CD14-positive monocyte (primary cell): ENCODE measurements at regions not wholly inside any gene's neighbourhood (a gene's known extent, or its start where the extent isn't known, plus 50 kb on each side); places are given as distances from the start of the nearest gene placed in this dataset.

Experiments
- DNase-seq, 3 donors: peaks; one replicate each; pipeline ENCODE4 v3.0.0-alpha.2; 2011 to 2022
- H2AFZ ChIP-seq: 2 replicates; pipeline ENCODE4 v1.6.0; 2012; ENCODE audit warnings: mild to moderate bottlenecking, low read depth, low read length, inconsistent platforms; ENCODE audit not compliant: insufficient read depth, poor library complexity, severe bottlenecking
- H3K27ac ChIP-seq, 2 donors: 1 replicate in 1 of 2; 2 replicates in 1 of 2; pipeline ENCODE4 v1.5.1; 2012 to 2013; ENCODE audit warnings: low read length in 2 of 2, control low read depth in 1 of 2, inconsistent platforms in 1 of 2, low read depth in 1 of 2, mild to moderate bottlenecking in 1 of 2
- H3K27me3 ChIP-seq, 2 donors: one replicate each; pipeline versions ENCODE4 v1.6.0 to v1.6.1; 2011 to 2013; ENCODE audit warnings: low read length in 2 of 2; ENCODE audit not compliant: control insufficient read depth in 2 of 2, insufficient read depth in 2 of 2
- H3K36me3 ChIP-seq, 2 donors: replicated peaks in 1 of 2; 1 replicate in 1 of 2; 2 replicates in 1 of 2; pipeline versions ENCODE4 v1.5.1 to v1.6.1; 2012 to 2013; ENCODE audit warnings: low read length in 2 of 2, control low read depth in 1 of 2, inconsistent platforms in 1 of 2, mild to moderate bottlenecking in 1 of 2; ENCODE audit not compliant: insufficient read depth in 2 of 2, control insufficient read depth in 1 of 2
- H3K4me1 ChIP-seq, 2 donors: 1 replicate in 1 of 2; 2 replicates in 1 of 2; pipeline versions ENCODE4 v1.5.1 to v1.6.1; 2012 to 2013; ENCODE audit warnings: low read length in 2 of 2, control low read depth in 1 of 2, inconsistent platforms in 1 of 2, mild to moderate bottlenecking in 1 of 2, moderate library complexity in 1 of 2; ENCODE audit not compliant: insufficient read depth in 2 of 2, control insufficient read depth in 1 of 2
- H3K4me2 ChIP-seq: replicated peaks from 2 replicates; pipeline ENCODE3; 2012; ENCODE audit warnings: low read length, moderate library complexity, mild to moderate bottlenecking; ENCODE audit not compliant: poor library complexity, severe bottlenecking; ENCODE audit errors: extremely low read depth
- H3K4me3 ChIP-seq, 3 experiments: fragments of 200-600 bp in 1 of 3; sonication (generic) in 1 of 3; replicated peaks in 1 of 3; 1 replicate in 2 of 3; 2 replicates in 1 of 3; pipeline ENCODE4 v1.5.1; 2011 to 2013; ENCODE audit warnings: low read length in 3 of 3, mild to moderate bottlenecking in 3 of 3, control low read depth in 2 of 3, low read depth in 2 of 3, inconsistent platforms in 1 of 3, moderate library complexity in 1 of 3
- H3K79me2 ChIP-seq: 2 replicates; pipeline ENCODE4 v1.6.0; 2012; ENCODE audit warnings: mild to moderate bottlenecking, control low read depth, inconsistent platforms, low read length, moderate library complexity; ENCODE audit not compliant: insufficient read depth
- H3K9ac ChIP-seq: 2 replicates; pipeline ENCODE4 v1.6.0; 2017; ENCODE audit warnings: low read length, mild to moderate bottlenecking; ENCODE audit not compliant: insufficient read depth, poor library complexity, severe bottlenecking
- H3K9me3 ChIP-seq, 2 donors: replicated peaks in 1 of 2; 1 replicate in 1 of 2; 2 replicates in 1 of 2; pipeline versions ENCODE4 v1.5.1 to v1.6.1; 2012 to 2013; ENCODE audit warnings: low read length in 2 of 2, control low read depth in 1 of 2; ENCODE audit not compliant: control insufficient read depth in 1 of 2, insufficient read depth in 1 of 2
- H4K20me1 ChIP-seq: 2 replicates; pipeline ENCODE4 v1.6.0; 2012; ENCODE audit warnings: mild to moderate bottlenecking, low read length, control low read depth, moderate library complexity; ENCODE audit not compliant: insufficient read depth
- H3K27ac Mint-ChIP-seq, 7 donors: one replicate each; pipeline ENCODE4 v1.8.0; 2020; ENCODE audit warnings: mild to moderate bottlenecking in 7 of 7, mixed read lengths in 7 of 7, moderate library complexity in 6 of 7, inconsistent platforms in 2 of 7
- H3K27me3 Mint-ChIP-seq, 3 donors: one replicate each; pipeline ENCODE4 v1.8.0; 2021 to 2022; ENCODE audit warnings: low read depth in 3 of 3, mild to moderate bottlenecking in 3 of 3, mixed read lengths in 3 of 3, moderate library complexity in 3 of 3, inconsistent platforms in 1 of 3
- H3K36me3 Mint-ChIP-seq, 2 donors: one replicate each; pipeline ENCODE4 v1.8.0; 2020; ENCODE audit warnings: mixed read lengths in 2 of 2, inconsistent platforms in 1 of 2, mild to moderate bottlenecking in 1 of 2
- H3K4me1 Mint-ChIP-seq: one replicate; pipeline ENCODE4 v1.8.0; 2020; ENCODE audit warnings: mild to moderate bottlenecking, mixed read lengths
- H3K4me3 Mint-ChIP-seq, 2 donors: one replicate each; pipeline ENCODE4 v1.8.0; 2020; ENCODE audit warnings: mild to moderate bottlenecking in 2 of 2, mixed read lengths in 2 of 2, moderate library complexity in 1 of 2
- H3K9me3 Mint-ChIP-seq, 7 donors: one replicate each; pipeline ENCODE4 v1.8.0; 2020 to 2022; ENCODE audit warnings: mixed read lengths in 7 of 7, mild to moderate bottlenecking in 6 of 7, moderate library complexity in 6 of 7, inconsistent platforms in 2 of 7
- CTCF ChIP-seq: fragments of 200-600 bp; IDR thresholded peaks from one replicate; pipeline ENCODE4 v1.8.0; 2022; ENCODE audit warnings: antibody characterized with exemption, mild to moderate bottlenecking
- WGBS: methylation state at CpG from one replicate; pipeline ENCODE4 v1.1.5; 2013; ENCODE audit warnings: missing lambda C conversion rate; ENCODE audit not compliant: insufficient coverage; 5-methylcytosine and 5-hydroxymethylcytosine counted together
- intact Hi-C, 2 donors: fragments of 100-400 bp; cut with micrococcal nuclease; formaldehyde crosslinking; loops; one replicate each; pipeline versions ENCODE4 v1.15.0 to v1.15.1; 2023

- H3K27ac Mint-ChIP-seq = no peak overlapping the region
- no peaks in the 10 kb centered on the region for H3K4me1 ChIP-seq
- H3K9me3 ChIP-seq = peaks cover 0 to 10% of the 10 kb centered on the region in 2 donors
- no peak overlapping the region for H3K9ac ChIP-seq
- DNase-seq = no peak
- peaks cover 0 to 7% (median 2%) of the 10 kb centered on the region in 7 donors for H3K9me3 Mint-ChIP-seq
- no peak overlapping the region for H3K4me3 ChIP-seq
- H3K27me3 Mint-ChIP-seq = peaks cover 0 to 2% (median 0%) of the 10 kb centered on the region in 3 donors
- TF ChIP-seq CTCF = no peak
- H3K4me1 Mint-ChIP-seq = no peaks in the 10 kb centered on the region
- H2AFZ ChIP-seq = no peak overlapping the region
- no peaks in the 10 kb centered on the region for H3K36me3 Mint-ChIP-seq
- WGBS = 60% methylated on average over 1 of the region's 5 CpGs
- no peaks in the 10 kb centered on the region for H3K36me3 ChIP-seq
- intact Hi-C loops = no loop called here
- H4K20me1 ChIP-seq = no peaks in the 10 kb centered on the region
- no peak overlapping the region for H3K4me3 Mint-ChIP-seq
- H3K4me2 ChIP-seq = no peak overlapping the region
- no peaks in the 10 kb centered on the region for H3K79me2 ChIP-seq
- no peak overlapping the region for H3K27ac ChIP-seq
- H3K27me3 ChIP-seq = no peaks in the 10 kb centered on the region
Measured at GRCh38 chr2:82139979-82140611, 1835.5 kb upstream of the LRRTM1 start.

DNA sequence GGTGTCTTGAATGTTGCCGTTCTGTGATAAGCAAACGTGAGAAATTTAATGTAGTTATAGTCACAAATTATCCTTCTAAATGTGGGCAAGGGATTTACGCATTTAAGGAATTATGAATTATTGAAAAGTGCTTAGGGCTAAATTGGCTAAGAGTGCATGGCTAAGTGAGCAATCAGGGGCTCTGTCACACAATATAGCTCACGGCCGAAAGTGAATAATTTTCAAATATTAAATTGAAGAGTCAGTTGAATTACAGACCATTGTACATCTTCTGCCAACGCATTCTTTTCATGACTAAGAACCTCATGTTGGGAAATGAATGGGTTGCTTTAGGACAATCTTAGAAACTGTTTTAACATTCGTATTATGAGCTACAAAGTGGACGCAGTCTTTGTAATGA is 1832.9 kb upstream of the LRRTM1 start:
- H3K4me3 ChIP-seq = no peak overlapping the region
- H3K36me3 Mint-ChIP-seq = no peaks in the 10 kb centered on the region
- no peak for TF ChIP-seq CTCF
- H3K27me3 ChIP-seq = no peaks in the 10 kb centered on the region
- peaks cover 0 to 7% (median under 1%) of the 10 kb centered on the region in 7 donors for H3K9me3 Mint-ChIP-seq
- H3K27ac Mint-ChIP-seq = no peak overlapping the region
- no peak overlapping the region for H3K27ac ChIP-seq
- H3K4me1 ChIP-seq = no peaks in the 10 kb centered on the region
- H2AFZ ChIP-seq = no peak overlapping the region
- peaks cover 1 to 5% of the 10 kb centered on the region in 2 donors for H3K9me3 ChIP-seq
- DNase-seq = no peak
- H3K27me3 Mint-ChIP-seq = no peaks in the 10 kb centered on the region
- no peaks in the 10 kb centered on the region for H3K36me3 ChIP-seq
- 60% methylated on average over 1 of the region's 8 CpGs for WGBS
- no peak overlapping the region for H3K4me3 Mint-ChIP-seq
- intact Hi-C loops = no loop called here
- no peaks in the 10 kb centered on the region for H4K20me1 ChIP-seq
- H3K79me2 ChIP-seq = no peaks in the 10 kb centered on the region
- no peaks in the 10 kb centered on the region for H3K4me1 Mint-ChIP-seq
- H3K4me2 ChIP-seq = no peak overlapping the region
- H3K9ac ChIP-seq = no peak overlapping the region
